GM10266 (cell line): ENCODE measurements at regions not wholly inside any gene's neighbourhood (a gene's known extent, or its start where the extent isn't known, plus 50 kb on each side); places are given as distances from the start of the nearest gene placed in this dataset.

Experiments used
- DNase-seq: peaks from one replicate; pipeline ENCODE4 v3.0.0; 2012; ENCODE audit errors: extremely low spot score
- TF ChIP-seq, protein P1 (sequence below): IDR thresholded peaks from 2 replicates; pipeline ENCODE4 v1.5.1; 2012; ENCODE audit warnings: mild to moderate bottlenecking, low read depth; ENCODE audit not compliant: control insufficient read depth, insufficient read depth; ENCODE audit errors: missing control alignments

DNA sequence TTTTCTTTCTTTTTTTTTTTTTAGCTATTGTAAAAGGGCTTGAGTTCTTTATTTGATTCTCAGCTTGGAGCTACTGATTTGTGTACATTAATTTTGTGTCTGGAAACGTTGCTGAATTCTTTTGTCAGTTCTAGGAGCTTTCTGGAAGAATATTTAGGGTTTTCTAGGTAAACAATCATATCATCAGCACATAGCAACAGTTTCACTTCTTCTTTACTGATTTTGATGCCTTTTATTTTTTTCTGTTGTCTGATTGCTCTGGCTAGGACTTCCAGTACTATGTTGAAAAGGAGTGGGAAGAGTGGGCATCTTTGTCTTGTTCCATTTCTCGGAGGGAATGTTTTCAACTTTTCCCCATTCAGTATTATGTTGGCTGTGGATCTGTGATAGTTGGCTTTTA is 292.2 kb downstream of the GABRG1 start:
- no peak for DNase-seq
- TF ChIP-seq, protein P1, sequence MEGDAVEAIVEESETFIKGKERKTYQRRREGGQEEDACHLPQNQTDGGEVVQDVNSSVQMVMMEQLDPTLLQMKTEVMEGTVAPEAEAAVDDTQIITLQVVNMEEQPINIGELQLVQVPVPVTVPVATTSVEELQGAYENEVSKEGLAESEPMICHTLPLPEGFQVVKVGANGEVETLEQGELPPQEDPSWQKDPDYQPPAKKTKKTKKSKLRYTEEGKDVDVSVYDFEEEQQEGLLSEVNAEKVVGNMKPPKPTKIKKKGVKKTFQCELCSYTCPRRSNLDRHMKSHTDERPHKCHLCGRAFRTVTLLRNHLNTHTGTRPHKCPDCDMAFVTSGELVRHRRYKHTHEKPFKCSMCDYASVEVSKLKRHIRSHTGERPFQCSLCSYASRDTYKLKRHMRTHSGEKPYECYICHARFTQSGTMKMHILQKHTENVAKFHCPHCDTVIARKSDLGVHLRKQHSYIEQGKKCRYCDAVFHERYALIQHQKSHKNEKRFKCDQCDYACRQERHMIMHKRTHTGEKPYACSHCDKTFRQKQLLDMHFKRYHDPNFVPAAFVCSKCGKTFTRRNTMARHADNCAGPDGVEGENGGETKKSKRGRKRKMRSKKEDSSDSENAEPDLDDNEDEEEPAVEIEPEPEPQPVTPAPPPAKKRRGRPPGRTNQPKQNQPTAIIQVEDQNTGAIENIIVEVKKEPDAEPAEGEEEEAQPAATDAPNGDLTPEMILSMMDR: no peak

DNA sequence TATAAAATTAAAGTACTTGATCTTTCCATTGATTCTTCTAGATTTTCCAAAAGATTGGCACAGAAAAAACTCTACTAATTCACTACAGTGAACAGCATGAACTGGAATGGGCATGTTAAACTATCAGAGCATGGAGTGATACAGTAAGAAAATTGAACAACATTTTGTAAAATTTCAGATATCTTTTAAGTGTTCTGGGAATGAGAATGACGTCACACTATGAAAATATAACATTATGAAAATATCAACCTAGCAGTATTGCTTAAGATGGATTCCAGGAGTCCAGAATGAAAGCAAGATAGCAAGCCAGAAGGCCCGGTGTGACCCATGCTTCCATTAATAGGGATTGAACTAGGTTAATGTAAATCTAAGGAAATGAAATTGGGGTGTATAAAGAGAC is 319.9 kb downstream of the GABRG1 start:
- TF ChIP-seq, protein P1: no peak
- DNase-seq: no peak

DNA sequence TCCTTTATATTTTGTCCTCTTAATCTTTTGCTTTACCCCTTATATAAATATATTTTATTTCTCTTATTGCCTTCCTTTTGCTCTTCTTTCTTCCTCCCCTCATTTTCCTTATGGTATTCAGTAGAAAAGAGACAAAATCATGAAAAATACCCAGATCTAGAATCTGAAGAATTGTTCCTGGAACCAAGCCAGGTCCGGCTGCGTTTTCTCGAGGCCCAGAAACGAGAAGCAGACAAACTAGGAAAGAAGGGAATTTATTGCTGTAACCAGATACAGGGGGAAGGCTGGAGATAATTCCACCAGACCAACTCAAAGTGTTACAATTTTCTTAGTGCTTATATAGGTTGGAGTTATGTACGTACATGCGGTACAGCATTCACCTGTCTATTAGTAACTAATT is 328.7 kb downstream of the GABRG1 start:
- TF ChIP-seq, protein P1: no peak
- DNase-seq: no peak

DNA sequence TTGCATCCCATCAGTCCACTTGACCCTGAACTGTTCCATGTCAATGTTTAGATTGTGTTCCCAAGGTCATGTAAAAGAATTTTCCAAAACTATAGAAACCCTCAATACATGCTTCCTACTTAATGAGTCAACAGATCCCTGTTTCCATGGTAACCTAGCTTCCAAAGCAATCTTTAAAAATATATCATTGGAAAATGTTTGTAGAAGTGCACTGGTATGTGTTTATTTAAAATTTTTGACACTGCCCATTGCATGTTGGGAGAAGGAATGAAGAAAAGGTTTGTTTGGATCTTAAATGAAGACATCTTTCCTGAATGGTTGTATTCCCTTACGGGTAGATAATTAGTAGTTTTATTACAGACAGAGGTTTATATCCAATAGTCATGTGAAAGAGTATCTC is 345.3 kb downstream of the GABRG1 start:
- TF ChIP-seq, protein P1: no peak
- no peak for DNase-seq

DNA sequence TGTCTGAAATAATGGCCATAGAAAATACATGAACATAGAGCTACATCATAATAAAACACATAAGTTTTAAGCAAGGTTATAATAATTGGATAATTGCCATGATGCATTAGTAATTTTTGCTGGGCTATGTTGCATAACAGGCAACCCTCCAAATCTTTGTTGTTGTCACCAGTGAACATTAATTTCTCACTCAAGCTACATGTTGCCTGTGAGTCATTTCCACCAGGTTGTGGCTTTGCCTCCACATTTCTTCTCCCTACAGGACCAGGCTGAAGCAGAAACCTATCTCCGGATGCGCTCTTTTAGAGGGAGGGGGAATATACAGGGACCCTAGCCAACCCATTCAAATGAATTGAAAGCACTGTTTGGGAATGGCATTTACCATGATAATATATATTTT is 347.7 kb downstream of the GABRG1 start:
- no peak for DNase-seq
- TF ChIP-seq, protein P1: no peak

DNA sequence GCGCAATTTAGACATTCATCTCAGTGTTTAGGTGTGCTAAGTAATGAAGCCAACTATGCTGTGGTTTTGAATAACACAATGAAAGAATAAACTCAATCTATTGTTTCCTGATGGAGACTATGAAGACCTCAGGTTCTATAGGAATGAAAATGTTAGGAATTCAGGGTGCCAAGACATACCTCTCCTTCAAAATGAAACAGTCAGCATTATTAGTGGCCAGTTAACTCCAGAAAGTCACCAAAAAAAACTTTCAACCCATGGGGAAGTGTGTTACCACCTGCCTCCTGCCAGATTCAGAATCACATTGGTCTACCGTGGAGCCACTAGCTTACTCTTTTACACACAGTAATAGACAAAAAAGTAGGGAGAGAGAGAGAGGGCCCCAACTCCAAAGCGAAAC is 352.9 kb downstream of the GABRG1 start:
- TF ChIP-seq, protein P1: no peak
- no peak for DNase-seq

DNA sequence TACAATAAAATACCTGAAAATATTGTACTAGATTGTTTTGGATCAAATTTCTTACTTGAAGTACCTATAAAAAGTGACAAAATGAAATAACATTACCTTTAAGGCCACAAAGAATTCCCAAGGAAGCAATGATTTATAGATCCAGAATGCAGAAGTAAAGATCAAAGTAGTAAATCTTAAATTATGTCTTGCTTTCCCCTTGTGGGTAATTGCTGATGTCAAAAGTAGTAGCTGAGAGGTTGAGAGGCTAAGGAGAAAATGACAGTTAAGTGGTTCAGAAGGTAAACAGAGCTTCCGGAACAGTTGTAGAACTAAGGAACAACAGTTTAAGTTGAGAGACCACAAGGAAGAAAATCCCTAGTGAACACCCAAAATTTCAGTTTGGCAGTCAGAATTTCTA is 358.3 kb downstream of the GABRG1 start:
- DNase-seq: no peak
- TF ChIP-seq, protein P1: no peak
